ENCODE measurements at regions not wholly inside any gene's neighbourhood (a gene's known extent, or its start where the extent isn't known, plus 50 kb on each side); places are given as distances from the start of the nearest gene placed in this dataset.

GRCh38 chr10:129345763-129346162 is 121.3 kb upstream of the MGMT start:
- intact Hi-C loops (cut with DNase I) = no loop called here
- TF ChIP-seq POLR2AphosphoS5 (IDR thresholded peaks at IDR 0.05; ENCODE audit: insufficient read depth in 1 of 2, low read depth in 1 of 2) (no peak), CTCF (IDR thresholded peaks at IDR 0.05) (no peak), POLR2A (IDR thresholded peaks at IDR 0.05) (no peak)
- Histone ChIP-seq H3K4me1 (no peaks in the 10 kb centered on the region), H3K36me3 (no peaks in the 10 kb centered on the region), H3K9me3 (no peaks in the 10 kb centered on the region), H3K27ac (no peak overlapping the region), H3K27me3 (no peaks in the 10 kb centered on the region), H3K4me3 (no peak overlapping the region)
- DNase-seq (ENCODE audit: extremely low spot score in 2 of 2) = no peak

GRCh38 chr10:129350690-129351089 is 116.4 kb upstream of the MGMT start:
- Histone ChIP-seq H3K36me3 (no peaks in the 10 kb centered on the region), H3K27me3 (no peaks in the 10 kb centered on the region), H3K4me1 (no peaks in the 10 kb centered on the region), H3K9me3 (no peaks in the 10 kb centered on the region), H3K27ac (no peak overlapping the region), H3K4me3 (no peak overlapping the region)
- DNase-seq (ENCODE audit: extremely low spot score in 2 of 2) = no peak
- intact Hi-C loops (cut with DNase I) = no loop called here
- no peak for TF ChIP-seq CTCF (IDR thresholded peaks at IDR 0.05)
- TF ChIP-seq POLR2A (IDR thresholded peaks at IDR 0.05) = no peak
- no peak for TF ChIP-seq POLR2AphosphoS5 (IDR thresholded peaks at IDR 0.05; ENCODE audit: insufficient read depth in 1 of 2, low read depth in 1 of 2)

GRCh38 chr10:129353101-129353500 is 113.9 kb upstream of the MGMT start:
- intact Hi-C loops (cut with DNase I) = no loop called here
- H3K36me3 ChIP-seq = no peaks in the 10 kb centered on the region
- no peak overlapping the region for H3K4me3 ChIP-seq
- no peak overlapping the region for H3K27ac ChIP-seq
- H3K27me3 ChIP-seq = no peaks in the 10 kb centered on the region
- no peaks in the 10 kb centered on the region for H3K4me1 ChIP-seq
- peaks cover 10% of the 10 kb centered on the region for H3K9me3 ChIP-seq
- TF ChIP-seq CTCF (IDR thresholded peaks at IDR 0.05) (no peak), POLR2AphosphoS5 (IDR thresholded peaks at IDR 0.05; ENCODE audit: insufficient read depth in 1 of 2, low read depth in 1 of 2) (no peak), POLR2A (IDR thresholded peaks at IDR 0.05) (no peak)
- no peak for DNase-seq (ENCODE audit: extremely low spot score in 2 of 2)

GRCh38 chr10:129360046-129360445 is 107.0 kb upstream of the MGMT start:
- Histone ChIP-seq H3K9me3 (peaks cover 10% of the 10 kb centered on the region), H3K4me3 (no peak overlapping the region), H3K27ac (no peak overlapping the region), H3K27me3 (no peaks in the 10 kb centered on the region), H3K36me3 (no peaks in the 10 kb centered on the region), H3K4me1 (no peaks in the 10 kb centered on the region)
- intact Hi-C loops (cut with DNase I) = no loop called here
- TF ChIP-seq POLR2A (IDR thresholded peaks at IDR 0.05) (no peak), CTCF (IDR thresholded peaks at IDR 0.05) (no peak), POLR2AphosphoS5 (IDR thresholded peaks at IDR 0.05; ENCODE audit: insufficient read depth in 1 of 2, low read depth in 1 of 2) (no peak)
- DNase-seq (ENCODE audit: extremely low spot score in 2 of 2) = no peak

- Histone ChIP-seq H3K9me3 (peaks cover 2% of the 10 kb centered on the region), H3K4me3 (no peak overlapping the region), H3K27ac (no peak overlapping the region), H3K27me3 (no peaks in the 10 kb centered on the region), H3K4me1 (no peaks in the 10 kb centered on the region), H3K36me3 (no peaks in the 10 kb centered on the region)
- no peak for DNase-seq (ENCODE audit: extremely low spot score in 2 of 2)
- no peak for TF ChIP-seq POLR2AphosphoS5 (IDR thresholded peaks at IDR 0.05; ENCODE audit: insufficient read depth in 1 of 2, low read depth in 1 of 2)
- no peak for TF ChIP-seq CTCF (IDR thresholded peaks at IDR 0.05)
- no peak for TF ChIP-seq POLR2A (IDR thresholded peaks at IDR 0.05)
- intact Hi-C loops (cut with DNase I) = no loop called here
Observed at GRCh38 chr10:129361676-129362376, 105.2 kb upstream of the MGMT start.
